ENCODE measurements at regions not wholly inside any gene's neighbourhood (a gene's known extent, or its start where the extent isn't known, plus 50 kb on each side); places are given as distances from the start of the nearest gene placed in this dataset.

DNA sequence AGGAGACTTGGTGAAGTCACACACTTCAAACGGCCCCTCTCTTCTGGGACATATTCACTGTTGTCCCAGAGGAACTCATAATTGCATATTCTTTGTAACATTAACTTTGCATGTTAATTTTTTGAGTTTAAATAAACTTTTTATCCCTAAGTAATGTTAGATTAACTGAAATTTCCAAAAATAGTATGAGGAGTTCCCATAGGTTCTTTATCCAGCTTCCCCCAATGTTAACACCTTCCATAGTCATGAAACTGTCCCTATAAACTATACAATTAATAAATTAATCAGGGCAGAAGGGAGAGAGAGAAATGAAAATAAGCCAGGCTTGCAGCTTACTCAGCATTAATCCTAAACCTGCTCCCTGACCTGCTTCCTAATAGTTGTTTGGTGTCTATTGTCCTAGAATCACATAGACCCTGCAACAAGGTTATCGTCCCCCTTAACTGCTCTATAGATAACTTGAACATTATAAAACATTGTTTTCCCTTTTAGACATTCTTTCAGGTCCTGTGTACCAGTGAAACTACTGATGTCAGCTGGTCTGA, 589.8 kb upstream of the CDH5 start:
- DNase-seq (ENCODE audit: low read depth in 2 of 2), result no peak

DNA sequence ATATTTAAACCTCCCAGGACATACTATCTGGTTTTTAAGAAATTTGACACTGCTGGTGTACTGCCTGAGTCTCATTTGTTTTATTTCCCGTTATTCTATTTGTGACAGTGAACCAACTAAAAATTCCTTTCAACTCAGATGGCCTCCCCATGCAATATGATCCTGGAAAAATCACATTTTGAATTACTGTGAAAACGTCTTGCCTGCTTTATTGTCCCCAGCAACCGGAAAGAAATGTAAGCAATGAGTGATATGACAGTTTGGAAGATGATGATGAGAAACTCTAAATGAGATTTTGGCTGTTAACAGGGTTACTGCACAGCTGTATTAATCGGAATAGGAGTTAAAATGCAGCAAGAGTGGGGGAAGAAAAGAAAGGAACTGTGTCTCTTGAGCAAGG, 590.7 kb upstream of the CDH5 start:
- H3K36me3 ChIP-seq (ENCODE audit: control insufficient read depth, insufficient read depth, low read length), result no peaks in the 10 kb centered on the region
- no peaks in the 10 kb centered on the region for H3K27me3 ChIP-seq (ENCODE audit: control insufficient read depth, insufficient read depth, low read length)
- no peaks in the 10 kb centered on the region for H3K9me3 ChIP-seq (ENCODE audit: control insufficient read depth, insufficient read depth, low read depth, low read length)
- H4K20me1 ChIP-seq (ENCODE audit: control insufficient read depth, extremely low read depth, insufficient read depth, low read length), result no peaks in the 10 kb centered on the region
- no peak overlapping the region for H3K27ac ChIP-seq (ENCODE audit: insufficient read depth, low read length)
- H2AFZ ChIP-seq (ENCODE audit: low read length), result no peak overlapping the region
- no peaks in the 10 kb centered on the region for H3K4me1 ChIP-seq (ENCODE audit: control insufficient read depth, extremely low read depth, insufficient read depth, low read length)
- TF ChIP-seq, protein P1, sequence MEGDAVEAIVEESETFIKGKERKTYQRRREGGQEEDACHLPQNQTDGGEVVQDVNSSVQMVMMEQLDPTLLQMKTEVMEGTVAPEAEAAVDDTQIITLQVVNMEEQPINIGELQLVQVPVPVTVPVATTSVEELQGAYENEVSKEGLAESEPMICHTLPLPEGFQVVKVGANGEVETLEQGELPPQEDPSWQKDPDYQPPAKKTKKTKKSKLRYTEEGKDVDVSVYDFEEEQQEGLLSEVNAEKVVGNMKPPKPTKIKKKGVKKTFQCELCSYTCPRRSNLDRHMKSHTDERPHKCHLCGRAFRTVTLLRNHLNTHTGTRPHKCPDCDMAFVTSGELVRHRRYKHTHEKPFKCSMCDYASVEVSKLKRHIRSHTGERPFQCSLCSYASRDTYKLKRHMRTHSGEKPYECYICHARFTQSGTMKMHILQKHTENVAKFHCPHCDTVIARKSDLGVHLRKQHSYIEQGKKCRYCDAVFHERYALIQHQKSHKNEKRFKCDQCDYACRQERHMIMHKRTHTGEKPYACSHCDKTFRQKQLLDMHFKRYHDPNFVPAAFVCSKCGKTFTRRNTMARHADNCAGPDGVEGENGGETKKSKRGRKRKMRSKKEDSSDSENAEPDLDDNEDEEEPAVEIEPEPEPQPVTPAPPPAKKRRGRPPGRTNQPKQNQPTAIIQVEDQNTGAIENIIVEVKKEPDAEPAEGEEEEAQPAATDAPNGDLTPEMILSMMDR (conservative IDR thresholded peaks at IDR 0.05 in 1 of 2, IDR thresholded peaks at IDR 0.05 in 1 of 2; ENCODE audit: low read depth in 1 of 2, low read length in 2 of 2), result no peak
- TF ChIP-seq EZH2 (IDR thresholded peaks at IDR 0.05; ENCODE audit: low read length, missing control alignments), result no peak
- no peak for DNase-seq (ENCODE audit: low read depth in 2 of 2)
- no peaks in the 10 kb centered on the region for H3K79me2 ChIP-seq (ENCODE audit: control insufficient read depth, insufficient read depth, low read length)
- H3K4me2 ChIP-seq (ENCODE audit: extremely low read depth, insufficient read depth, low read length), result no peak overlapping the region
- H3K4me3 ChIP-seq (replicated peaks in 1 of 4; ENCODE audit: control extremely low read depth in 1 of 4, insufficient read depth in 1 of 4, low read depth in 3 of 4, low read length in 4 of 4), result no peak overlapping the region
- no peak overlapping the region for H3K9ac ChIP-seq (ENCODE audit: insufficient read depth, low read length)

More for the DNA sequence above, 589.8 kb upstream of the CDH5 start:
- no peak overlapping the region for H3K4me3 ChIP-seq (replicated peaks in 1 of 4; ENCODE audit: control extremely low read depth in 1 of 4, insufficient read depth in 1 of 4, low read depth in 3 of 4, low read length in 4 of 4)
- no peaks in the 10 kb centered on the region for H4K20me1 ChIP-seq (ENCODE audit: control insufficient read depth, extremely low read depth, insufficient read depth, low read length)
- no peak overlapping the region for H3K4me2 ChIP-seq (ENCODE audit: extremely low read depth, insufficient read depth, low read length)
- H3K9ac ChIP-seq (ENCODE audit: insufficient read depth, low read length), result no peak overlapping the region
- no peak overlapping the region for H2AFZ ChIP-seq (ENCODE audit: low read length)
- no peaks in the 10 kb centered on the region for H3K79me2 ChIP-seq (ENCODE audit: control insufficient read depth, insufficient read depth, low read length)
- H3K36me3 ChIP-seq (ENCODE audit: control insufficient read depth, insufficient read depth, low read length), result no peaks in the 10 kb centered on the region
- no peaks in the 10 kb centered on the region for H3K4me1 ChIP-seq (ENCODE audit: control insufficient read depth, extremely low read depth, insufficient read depth, low read length)
- TF ChIP-seq EZH2 (IDR thresholded peaks at IDR 0.05; ENCODE audit: low read length, missing control alignments), result no peak
- TF ChIP-seq, protein P1 (conservative IDR thresholded peaks at IDR 0.05 in 1 of 2, IDR thresholded peaks at IDR 0.05 in 1 of 2; ENCODE audit: low read depth in 1 of 2, low read length in 2 of 2), result no peak
- H3K9me3 ChIP-seq (ENCODE audit: control insufficient read depth, insufficient read depth, low read depth, low read length), result no peaks in the 10 kb centered on the region
- H3K27ac ChIP-seq (ENCODE audit: insufficient read depth, low read length), result no peak overlapping the region
- H3K27me3 ChIP-seq (ENCODE audit: control insufficient read depth, insufficient read depth, low read length), result no peaks in the 10 kb centered on the region

DNA sequence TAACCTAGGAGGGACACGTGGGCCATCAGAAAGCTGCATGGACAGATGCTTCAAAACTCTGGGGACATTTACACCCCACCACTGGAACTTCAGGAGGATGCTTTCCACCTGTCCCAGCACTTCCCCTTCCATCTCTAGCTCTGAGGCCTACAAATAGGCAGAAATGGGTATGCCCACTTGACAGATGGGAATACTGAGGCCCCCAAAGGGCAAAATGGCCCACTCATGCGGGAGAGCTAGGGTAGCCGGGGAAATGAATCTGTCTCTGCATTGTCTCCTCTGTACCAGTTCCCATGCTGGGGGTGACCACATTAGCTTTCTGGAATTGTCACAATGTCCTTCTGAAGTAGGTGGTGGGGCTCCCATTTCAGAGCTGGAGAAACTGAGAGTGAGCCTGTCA, 592.1 kb upstream of the CDH5 start:
- Histone ChIP-seq H3K4me2 (ENCODE audit: extremely low read depth, insufficient read depth, low read length) (no peak overlapping the region), H3K9ac (ENCODE audit: insufficient read depth, low read length) (no peak overlapping the region), H3K4me3 (replicated peaks in 1 of 4; ENCODE audit: control extremely low read depth in 1 of 4, insufficient read depth in 1 of 4, low read depth in 3 of 4, low read length in 4 of 4) (no peak overlapping the region), H3K79me2 (ENCODE audit: control insufficient read depth, insufficient read depth, low read length) (no peaks in the 10 kb centered on the region), H4K20me1 (ENCODE audit: control insufficient read depth, extremely low read depth, insufficient read depth, low read length) (no peaks in the 10 kb centered on the region), H3K9me3 (ENCODE audit: control insufficient read depth, insufficient read depth, low read depth, low read length) (no peaks in the 10 kb centered on the region), H3K36me3 (ENCODE audit: control insufficient read depth, insufficient read depth, low read length) (no peaks in the 10 kb centered on the region), H3K27ac (ENCODE audit: insufficient read depth, low read length) (no peak overlapping the region), H3K27me3 (ENCODE audit: control insufficient read depth, insufficient read depth, low read length) (no peaks in the 10 kb centered on the region), H3K4me1 (ENCODE audit: control insufficient read depth, extremely low read depth, insufficient read depth, low read length) (no peaks in the 10 kb centered on the region), H2AFZ (ENCODE audit: low read length) (no peak overlapping the region)
- DNase-seq (ENCODE audit: low read depth in 2 of 2), result no peak
- TF ChIP-seq, protein P1 (conservative IDR thresholded peaks at IDR 0.05 in 1 of 2, IDR thresholded peaks at IDR 0.05 in 1 of 2; ENCODE audit: low read depth in 1 of 2, low read length in 2 of 2), result no peak
- no peak for TF ChIP-seq EZH2 (IDR thresholded peaks at IDR 0.05; ENCODE audit: low read length, missing control alignments)
